ENCODE measurements at regions not wholly inside any gene's neighbourhood (a gene's known extent, or its start where the extent isn't known, plus 50 kb on each side); places are given as distances from the start of the nearest gene placed in this dataset.

GRCh38 chr9:28317745-28318144 is 744.5 kb upstream of the C9orf72 start:
- TF ChIP-seq CTCF (IDR thresholded peaks at IDR 0.05) (no peak), POLR2A (IDR thresholded peaks at IDR 0.05) (no peak)

All from lower leg skin (tissue), 3 donors.